KOPT-K1 (cell line): ENCODE measurements at regions not wholly inside any gene's neighbourhood (a gene's known extent, or its start where the extent isn't known, plus 50 kb on each side); places are given as distances from the start of the nearest gene placed in this dataset.
"Not testable (repeated sequence)": the region's sequence is repeated elsewhere in the genome, so short reads cannot be mapped to it uniquely, and the experiment has no call there.

ENCODE experiments used
- H3K27ac ChIP-seq: fragments of 200-600 bp; sonication (generic); 2 replicates; pipeline ENCODE4 v1.5.1; 2016; ENCODE audit warnings: antibody characterized with exemption, mild to moderate bottlenecking, low read depth, low read length; ENCODE audit not compliant: poor library complexity, severe bottlenecking
- H3K36me3 ChIP-seq: fragments of 200-600 bp; sonication (generic); 2 replicates; pipeline ENCODE4 v1.5.1; 2017; ENCODE audit warnings: antibody characterized with exemption, mild to moderate bottlenecking, low read length, moderate library complexity; ENCODE audit not compliant: insufficient read depth
- H3K9me3 ChIP-seq: fragments of 200-600 bp; sonication (generic); 2 replicates; pipeline ENCODE4 v1.5.1; 2017; ENCODE audit warnings: antibody characterized with exemption, low read length, mild to moderate bottlenecking; ENCODE audit not compliant: insufficient read depth, poor library complexity, severe bottlenecking

DNA sequence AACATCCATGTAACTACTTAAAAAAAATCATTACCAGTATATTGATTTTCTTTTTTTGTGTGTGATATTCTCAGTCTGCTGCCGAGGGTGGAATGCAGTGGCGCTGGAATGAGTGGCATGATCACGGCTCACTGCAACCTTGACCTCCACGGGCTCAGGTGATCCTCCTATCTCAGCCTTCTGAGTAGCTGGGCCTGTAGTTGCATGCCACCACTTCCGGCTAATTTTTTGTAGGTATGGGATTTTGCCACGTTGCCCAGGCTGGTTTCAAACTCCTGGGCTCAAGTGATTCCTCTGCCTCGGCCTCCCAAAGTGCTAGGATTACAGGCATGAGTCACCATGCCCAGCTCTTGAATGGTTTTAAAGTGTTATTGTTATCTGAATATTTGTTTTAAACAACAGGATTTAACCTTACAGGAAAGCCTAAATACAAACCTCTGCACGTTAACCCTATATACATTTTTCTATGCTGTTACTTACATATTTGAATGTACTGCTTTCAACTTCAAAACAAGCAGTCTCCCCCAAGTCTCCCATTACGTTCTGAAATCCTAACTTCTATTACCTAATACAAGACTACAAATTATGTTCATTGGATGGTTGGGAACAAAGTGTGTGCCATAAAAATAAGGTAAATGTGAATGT, 61.7 kb downstream of the KPNA2 start:
- peaks cover 20% of the 10 kb centered on the region for H3K9me3 ChIP-seq
- no peak overlapping the region for H3K27ac ChIP-seq
- no peaks in the 10 kb centered on the region for H3K36me3 ChIP-seq

DNA sequence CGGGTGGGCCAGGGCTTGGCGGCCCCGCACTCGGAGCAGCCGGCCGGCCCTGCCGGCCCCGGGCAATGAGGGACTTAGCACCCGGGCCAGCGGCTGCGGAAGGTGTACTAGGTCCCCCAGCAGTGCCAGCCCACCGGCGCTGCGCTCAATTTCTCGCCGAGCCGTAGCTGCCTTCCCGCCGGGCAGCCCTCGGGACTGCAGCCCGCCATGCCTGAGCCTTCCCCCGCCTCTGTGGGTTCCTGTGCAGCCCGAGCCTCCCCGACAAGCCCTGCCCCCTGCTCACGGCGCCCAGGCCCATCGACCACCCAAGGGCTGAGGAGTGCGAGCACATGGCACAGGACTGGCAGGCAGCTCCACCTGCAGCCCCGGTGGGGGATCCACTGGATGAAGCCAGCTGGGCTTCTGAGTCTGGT, 63.8 kb downstream of the KPNA2 start:
- H3K36me3 ChIP-seq, H3K27ac ChIP-seq: not testable (repeated sequence)
- peaks cover 20% of the 10 kb centered on the region for H3K9me3 ChIP-seq

DNA sequence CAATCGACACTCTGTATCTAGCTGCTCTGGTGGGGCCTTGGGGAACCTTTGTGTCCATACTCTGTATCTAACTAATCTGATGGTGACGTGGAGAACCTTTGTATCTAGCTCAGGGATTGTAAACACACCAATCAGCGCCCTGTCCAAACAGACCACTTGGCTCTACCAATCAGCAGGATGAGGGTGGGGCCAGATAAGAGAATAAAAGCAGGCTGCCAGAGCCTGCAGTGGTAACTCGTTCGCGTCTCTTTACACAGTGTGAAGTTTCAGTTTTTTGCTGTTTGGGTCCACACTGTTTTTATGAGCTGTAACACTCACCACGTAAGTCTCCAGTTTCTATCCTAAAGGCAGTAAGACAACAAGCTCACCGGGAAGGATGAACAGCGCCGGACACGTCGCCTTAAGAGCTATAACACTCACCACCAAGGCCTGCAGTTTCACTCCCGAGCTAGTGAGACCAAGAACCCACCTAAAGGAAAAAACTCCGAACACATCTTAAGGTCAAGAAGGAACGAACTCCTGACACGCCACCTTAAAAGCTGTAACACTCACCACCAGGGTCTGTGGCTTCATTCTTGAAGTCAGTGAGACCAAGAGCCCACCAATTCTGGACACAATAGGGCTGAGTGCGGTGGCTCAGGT, 64.6 kb downstream of the KPNA2 start:
- Histone ChIP-seq H3K9me3 (peaks cover 20% of the 10 kb centered on the region), H3K27ac (no peak overlapping the region), H3K36me3 (no peaks in the 10 kb centered on the region)

DNA sequence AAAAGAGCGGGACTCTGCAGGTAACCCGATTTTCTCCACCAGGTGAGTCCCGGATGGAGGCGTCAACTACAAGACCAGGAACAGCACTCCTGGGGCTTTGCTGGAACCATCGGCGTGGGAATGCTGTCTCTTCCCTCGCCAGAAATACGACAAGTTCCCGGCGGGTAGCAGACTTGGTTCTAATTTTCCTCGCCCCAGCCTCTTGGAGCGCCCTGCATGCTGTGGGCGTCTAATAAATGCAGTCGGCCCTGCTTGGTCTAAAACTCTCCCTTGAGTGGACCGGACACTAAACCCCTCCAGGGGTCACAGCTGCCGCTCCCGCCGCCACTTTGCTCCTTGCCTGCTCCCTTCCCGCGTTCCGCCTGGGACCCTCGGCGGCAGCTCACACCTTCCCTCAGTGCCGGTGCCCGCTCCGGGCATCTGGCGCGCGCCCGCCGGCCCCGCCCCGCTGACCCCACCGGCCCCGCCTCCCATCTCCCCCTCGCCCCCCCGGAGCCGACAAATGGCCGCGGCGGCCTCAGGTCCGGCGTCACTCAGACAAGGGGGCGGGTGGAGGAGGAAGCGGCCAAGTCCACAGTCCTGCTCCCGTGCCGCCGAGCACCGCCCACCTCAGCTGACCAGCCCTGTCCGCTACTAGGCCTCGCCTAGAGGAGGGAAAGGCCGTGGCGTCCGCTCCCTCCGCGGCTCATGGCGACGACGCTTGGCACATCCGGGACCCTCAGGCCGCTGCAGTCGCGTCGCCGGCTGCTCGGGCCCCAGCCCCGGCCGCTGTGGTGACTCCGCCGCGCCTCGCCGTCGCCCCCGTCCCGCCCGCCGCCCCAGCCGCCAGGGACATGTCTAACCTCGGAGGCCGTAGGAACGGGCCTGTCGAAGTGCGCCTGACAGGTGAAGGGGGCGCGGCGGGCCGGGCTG, 65.8 kb downstream of the KPNA2 start:
- no peaks in the 10 kb centered on the region for H3K36me3 ChIP-seq

DNA sequence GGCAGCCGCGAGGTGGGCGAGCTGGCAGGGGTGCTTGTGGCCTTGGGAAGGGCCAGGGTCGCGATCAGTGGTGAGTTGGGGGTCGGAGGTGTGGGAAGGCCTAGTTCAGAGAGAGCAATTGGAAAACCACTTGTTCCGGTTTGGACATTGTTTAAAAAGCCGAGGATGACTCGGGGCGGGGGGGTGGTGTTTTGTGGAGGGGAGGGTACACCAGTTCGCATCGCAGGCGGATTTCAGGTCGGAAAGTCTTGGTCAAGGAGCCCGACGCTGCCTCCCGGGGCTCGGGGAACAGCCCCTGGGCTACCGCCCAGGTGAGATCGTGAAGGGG, 66.4 kb downstream of the KPNA2 start:
- Histone ChIP-seq H3K27ac (no peak overlapping the region), H3K36me3 (no peaks in the 10 kb centered on the region), H3K9me3 (peaks cover 20% of the 10 kb centered on the region)

More for the DNA sequence above, 65.8 kb downstream of the KPNA2 start:
- Histone ChIP-seq H3K9me3 (peaks cover 20% of the 10 kb centered on the region), H3K27ac (no peak overlapping the region)

DNA sequence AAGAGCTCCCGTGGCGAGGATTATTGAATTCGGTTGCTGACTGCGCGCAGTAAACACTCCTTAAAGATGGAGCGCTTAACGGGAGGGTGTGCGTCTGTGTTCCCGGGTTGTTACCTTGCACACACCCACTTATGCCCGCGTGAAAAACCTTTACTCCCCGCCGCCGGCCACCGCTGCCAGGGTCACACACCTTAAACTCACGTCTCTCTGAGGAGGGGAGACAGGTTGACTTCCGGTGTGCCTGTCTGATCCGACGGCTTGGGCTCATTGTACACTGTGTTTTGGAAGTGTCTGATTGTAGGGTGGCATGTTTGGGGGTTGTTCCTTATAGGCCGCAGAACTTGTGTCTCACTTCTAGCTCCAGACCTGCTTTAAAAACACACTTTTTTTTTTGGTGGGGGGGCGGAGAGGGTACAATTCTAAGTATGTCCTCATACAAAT, 66.8 kb downstream of the KPNA2 start:
- Histone ChIP-seq H3K36me3 (no peaks in the 10 kb centered on the region), H3K9me3 (peaks cover 20% of the 10 kb centered on the region), H3K27ac (no peak overlapping the region)

DNA sequence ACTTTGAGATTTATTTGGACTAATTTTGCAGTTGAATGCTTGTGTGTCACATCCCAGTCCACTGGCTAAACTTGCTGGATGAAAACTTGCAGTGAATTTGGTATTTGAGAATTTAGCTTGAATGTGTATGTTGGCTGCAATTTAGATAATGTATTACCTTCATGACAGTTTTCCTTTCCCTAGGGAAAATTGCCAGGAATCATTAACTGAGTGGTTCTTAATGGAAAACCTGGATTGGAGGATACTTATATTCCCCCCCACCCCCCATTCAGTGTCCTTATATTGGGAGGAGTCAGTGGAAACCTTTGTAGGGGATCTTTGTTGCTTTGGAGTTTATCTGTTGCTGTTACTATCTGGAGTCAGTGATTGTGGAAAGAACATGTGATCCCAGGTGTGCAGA, 67.6 kb downstream of the KPNA2 start:
- H3K27ac ChIP-seq: no peak overlapping the region
- H3K9me3 ChIP-seq: peaks cover 21% of the 10 kb centered on the region
- no peaks in the 10 kb centered on the region for H3K36me3 ChIP-seq

DNA sequence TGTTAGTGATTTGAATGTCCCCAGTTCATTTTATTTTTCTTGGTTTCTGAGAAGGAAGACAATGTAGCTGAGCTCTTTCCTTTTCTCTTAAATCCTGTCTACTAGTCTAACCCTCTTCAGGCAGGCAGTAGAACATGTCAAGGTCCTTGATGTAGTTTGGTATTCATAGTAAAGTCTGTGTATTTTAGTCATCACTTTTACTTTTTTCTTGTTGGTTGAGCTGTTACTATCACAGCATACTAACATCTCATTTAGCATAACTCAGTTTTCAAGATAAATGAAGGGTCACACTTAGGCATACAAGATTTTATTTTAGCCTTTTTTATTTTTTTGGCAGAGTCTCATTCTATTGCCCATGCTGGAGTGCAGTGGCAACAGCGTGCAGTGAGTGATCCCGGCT, 70.5 kb downstream of the KPNA2 start:
- Histone ChIP-seq H3K27ac (no peak overlapping the region), H3K9me3 (peaks cover 17% of the 10 kb centered on the region), H3K36me3 (no peaks in the 10 kb centered on the region)

DNA sequence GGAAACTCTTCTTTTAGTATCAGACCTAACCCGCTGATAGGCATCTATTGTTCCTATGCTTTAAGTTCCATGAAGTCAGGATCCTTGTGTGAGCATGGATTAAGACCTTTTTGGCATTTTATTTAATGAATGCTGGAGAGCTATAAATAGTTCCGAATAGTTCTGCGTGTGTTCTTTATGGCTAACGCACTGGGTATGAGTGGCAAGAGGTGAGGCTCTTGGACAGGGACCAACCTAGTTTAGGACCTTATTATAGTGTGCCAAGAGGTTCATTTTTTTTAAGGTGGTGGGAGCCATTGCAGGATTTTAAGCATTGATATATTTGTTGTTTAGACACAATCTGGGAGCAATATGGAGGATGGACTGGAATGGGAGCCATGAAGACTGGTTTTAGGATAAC, 71.8 kb downstream of the KPNA2 start:
- Histone ChIP-seq H3K36me3 (no peaks in the 10 kb centered on the region), H3K9me3 (peaks cover 11% of the 10 kb centered on the region), H3K27ac (no peak overlapping the region)

DNA sequence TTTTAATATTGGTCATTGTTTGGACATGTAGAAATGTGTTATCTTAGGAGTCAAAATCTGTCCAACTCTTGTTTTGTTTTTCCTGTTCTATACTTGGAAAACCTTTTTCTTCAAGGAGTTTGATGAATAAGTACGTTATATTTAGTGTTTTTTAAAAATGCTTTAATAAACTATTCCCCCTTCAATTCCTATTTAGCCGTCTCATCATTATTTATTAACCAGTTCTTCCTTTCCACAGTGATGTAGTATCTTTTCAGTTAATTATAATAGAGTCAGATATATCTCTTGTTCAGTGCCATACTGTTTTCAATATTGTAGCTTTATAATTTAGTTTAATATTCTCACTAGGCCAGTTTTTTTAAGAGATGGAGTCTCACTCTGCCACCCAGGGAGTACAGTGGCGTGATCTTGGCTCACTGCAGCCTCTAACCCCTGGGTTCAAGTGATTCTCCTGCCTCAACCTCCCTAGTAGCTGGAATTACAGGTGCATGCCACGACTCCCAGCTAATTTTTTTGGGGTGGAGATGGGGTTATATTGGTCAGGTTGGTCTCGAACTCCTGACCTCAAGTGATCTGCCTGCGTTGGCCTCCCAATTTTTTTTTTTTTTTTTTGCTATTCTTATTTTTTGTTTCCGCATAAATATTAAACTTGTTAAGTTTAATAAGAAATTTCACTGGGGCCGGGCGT, 72.9 kb downstream of the KPNA2 start:
- Histone ChIP-seq H3K27ac (no peak overlapping the region), H3K36me3 (no peaks in the 10 kb centered on the region), H3K9me3 (peaks cover 11% of the 10 kb centered on the region)

DNA sequence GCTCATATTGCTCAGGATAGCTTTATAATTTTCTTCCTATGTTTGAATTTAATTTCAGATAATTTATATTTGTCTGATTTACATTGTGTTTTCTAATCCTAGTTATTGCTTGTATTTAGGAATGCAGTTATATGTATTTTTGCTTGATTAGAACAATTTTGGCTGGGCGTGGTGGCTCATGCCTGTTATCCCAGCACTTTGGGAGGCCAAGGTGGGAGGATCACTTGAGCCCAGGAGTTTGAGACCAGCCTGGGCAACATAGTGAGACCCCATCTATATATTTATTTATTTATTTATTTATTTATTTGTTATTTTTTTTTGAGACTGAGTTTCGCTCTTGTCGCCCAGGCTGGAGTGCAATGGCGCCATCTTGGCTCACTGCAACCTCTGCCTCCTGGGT, 73.9 kb downstream of the KPNA2 start:
- H3K36me3 ChIP-seq, H3K27ac ChIP-seq: not testable (repeated sequence)
- peaks cover 11% of the 10 kb centered on the region for H3K9me3 ChIP-seq

DNA sequence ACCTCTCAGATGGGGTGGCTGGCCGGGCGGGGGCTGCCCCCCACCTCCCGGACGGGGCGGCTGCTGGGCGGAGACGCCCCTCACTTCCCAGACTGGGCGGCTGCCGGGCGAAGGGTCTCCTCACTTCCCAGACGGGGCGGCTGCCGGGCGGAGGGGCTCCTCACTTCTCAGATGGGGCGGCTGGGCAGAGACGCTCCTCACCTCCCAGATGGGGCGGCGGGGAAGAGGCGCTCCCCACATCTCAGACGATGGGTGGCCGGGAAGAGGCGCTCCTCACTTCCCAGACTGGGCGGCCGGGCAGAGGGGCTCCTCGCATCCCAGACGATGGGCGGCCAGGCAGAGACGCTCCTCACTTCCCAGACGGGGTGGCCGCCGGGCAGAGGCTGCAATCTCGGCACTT, 80.7 kb downstream of the KPNA2 start:
- not testable (repeated sequence) for H3K27ac ChIP-seq, H3K9me3 ChIP-seq, H3K36me3 ChIP-seq

DNA sequence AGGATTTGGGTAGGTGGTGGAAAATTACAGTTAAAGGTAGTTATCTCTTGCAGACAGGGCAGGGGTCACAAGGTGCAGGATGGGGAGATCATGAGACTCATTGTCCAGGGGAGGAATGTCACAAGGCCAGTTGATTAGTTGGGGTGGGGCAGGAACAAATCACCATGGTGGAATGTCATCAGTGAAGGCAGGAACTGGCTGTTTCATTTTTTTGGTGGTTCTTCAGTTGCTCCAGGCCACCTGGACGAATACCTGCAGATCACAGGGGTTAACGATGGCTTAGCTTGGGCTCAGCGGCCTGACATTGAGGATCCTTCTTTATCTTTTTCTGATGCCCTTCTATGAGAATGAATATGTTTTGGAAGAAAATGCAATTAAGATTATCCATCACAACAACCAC, 87.1 kb downstream of the KPNA2 start:
- no peaks in the 10 kb centered on the region for H3K36me3 ChIP-seq

DNA sequence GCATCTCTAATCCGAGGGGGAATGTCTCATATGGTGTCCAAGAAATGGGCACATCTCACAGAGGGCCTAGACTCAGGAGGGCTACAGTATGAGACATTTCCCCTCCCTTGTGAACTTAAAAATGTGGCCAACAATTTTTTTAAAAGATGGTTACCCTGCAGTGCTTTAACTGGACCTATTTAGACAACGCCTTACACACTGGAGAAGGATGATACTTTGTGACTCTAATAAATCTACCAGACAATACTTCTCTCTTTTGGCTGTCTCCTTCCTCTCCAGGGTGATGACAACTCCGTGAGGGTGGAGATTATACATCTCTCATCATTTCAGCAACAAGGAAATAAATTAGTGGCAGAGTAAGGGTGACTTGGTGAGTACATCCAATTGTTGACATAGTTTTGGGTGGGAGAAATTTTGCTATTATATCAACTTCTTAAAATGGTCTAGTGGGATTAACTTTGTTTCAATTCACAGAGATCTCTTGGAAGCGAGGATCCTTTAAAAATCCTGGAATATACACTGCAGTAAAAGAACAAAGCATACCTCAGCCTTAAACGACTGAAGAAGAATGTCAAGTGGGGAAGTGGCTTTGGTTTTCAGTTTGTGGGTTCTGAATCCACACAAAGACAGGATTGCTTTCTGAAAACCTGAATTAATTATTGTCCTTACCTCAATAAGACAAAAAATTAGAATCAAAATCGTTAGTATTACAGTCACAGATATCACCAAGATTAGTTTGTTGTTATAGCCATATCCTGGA, 89.8 kb downstream of the KPNA2 start:
- H3K9me3 ChIP-seq: peaks cover 15% of the 10 kb centered on the region
- peak overlapping the region; percentile 19 for H3K27ac ChIP-seq
- no peaks in the 10 kb centered on the region for H3K36me3 ChIP-seq

More for the DNA sequence above, 87.1 kb downstream of the KPNA2 start:
- Histone ChIP-seq H3K9me3 (peaks cover 15% of the 10 kb centered on the region), H3K27ac (no peak overlapping the region)
